GM19438 (cell line): ENCODE measurements at regions not wholly inside any gene's neighbourhood (a gene's known extent, or its start where the extent isn't known, plus 50 kb on each side); places are given as distances from the start of the nearest gene placed in this dataset.
A peak's percentile ranks its signal among the peaks of the same experiment; 100 is the strongest.
"Not testable (repeated sequence)": the region's sequence is repeated elsewhere in the genome, so short reads cannot be mapped to it uniquely, and the experiment has no call there.

Source experiments
- ATAC-seq: cut with Tn5 transposase; IDR thresholded peaks from one replicate; pipeline ENCODE4 v1.9.1; 2021; ENCODE audit warnings: low read depth; ENCODE audit not compliant: unreplicated experiment

GRCh38 chr15:69700380-69700779 lies 247.8 kb downstream of the RPLP1 start:
- ATAC-seq, result no peak

GRCh38 chr15:69701198-69701597 lies 248.6 kb downstream of the RPLP1 start:
- ATAC-seq, result no peak

GRCh38 chr15:69703532-69704187 lies 251.0 kb downstream of the RPLP1 start:
- ATAC-seq, result no peak

- ATAC-seq, result no peak
Measured at GRCh38 chr15:69704229-69704628, 251.6 kb downstream of the RPLP1 start.

GRCh38 chr15:69704700-69705099 lies 252.1 kb downstream of the RPLP1 start:
- no peak for ATAC-seq

GRCh38 chr15:69706353-69707097 lies 253.9 kb downstream of the RPLP1 start:
- ATAC-seq, result no peak

- ATAC-seq, result not testable (repeated sequence)
Measured at GRCh38 chr15:69707241-69707640, 254.6 kb downstream of the RPLP1 start.

GRCh38 chr15:69708436-69709122 lies 256.0 kb downstream of the RPLP1 start:
- ATAC-seq, result not testable (repeated sequence)

- no peak for ATAC-seq
Measured at GRCh38 chr15:69712991-69713390, 260.4 kb downstream of the RPLP1 start.

- ATAC-seq, result peak; percentile 89
Measured at GRCh38 chr15:69713726-69714559, 261.3 kb downstream of the RPLP1 start.

- no peak for ATAC-seq
Measured at GRCh38 chr15:69715210-69715609, 262.6 kb downstream of the RPLP1 start.

GRCh38 chr15:69718436-69718835 lies 265.8 kb downstream of the RPLP1 start:
- ATAC-seq, result no peak

GRCh38 chr15:69718916-69719315 lies 266.3 kb downstream of the RPLP1 start:
- no peak for ATAC-seq

- no peak for ATAC-seq
Measured at GRCh38 chr15:69719527-69720240, 267.1 kb downstream of the RPLP1 start.

GRCh38 chr15:69720536-69720935 lies 267.9 kb downstream of the RPLP1 start:
- ATAC-seq, result no peak

- no peak for ATAC-seq
Measured at GRCh38 chr15:69722924-69723323, 270.3 kb downstream of the RPLP1 start.

- ATAC-seq, result no peak
Measured at GRCh38 chr15:69723404-69724096, 270.9 kb downstream of the RPLP1 start.

- no peak for ATAC-seq
Measured at GRCh38 chr15:69724333-69724732, 271.7 kb downstream of the RPLP1 start.

- no peak for ATAC-seq
Measured at GRCh38 chr15:69725275-69725674, 272.7 kb downstream of the RPLP1 start.
